GM12874 (cell line): ENCODE measurements at regions not wholly inside any gene's neighbourhood (a gene's known extent, or its start where the extent isn't known, plus 50 kb on each side); places are given as distances from the start of the nearest gene placed in this dataset.

Experiments used
- TF ChIP-seq, protein P1 (sequence below): IDR thresholded peaks from 2 replicates; pipeline ENCODE4 v1.5.1; 2011; ENCODE audit warnings: low read depth, mild to moderate bottlenecking, control low read depth, low read length, moderate library complexity; ENCODE audit not compliant: insufficient read depth

GRCh38 chr6:6870921-6871320 is 236.8 kb upstream of the RREB1 start:
- TF ChIP-seq, protein P1, sequence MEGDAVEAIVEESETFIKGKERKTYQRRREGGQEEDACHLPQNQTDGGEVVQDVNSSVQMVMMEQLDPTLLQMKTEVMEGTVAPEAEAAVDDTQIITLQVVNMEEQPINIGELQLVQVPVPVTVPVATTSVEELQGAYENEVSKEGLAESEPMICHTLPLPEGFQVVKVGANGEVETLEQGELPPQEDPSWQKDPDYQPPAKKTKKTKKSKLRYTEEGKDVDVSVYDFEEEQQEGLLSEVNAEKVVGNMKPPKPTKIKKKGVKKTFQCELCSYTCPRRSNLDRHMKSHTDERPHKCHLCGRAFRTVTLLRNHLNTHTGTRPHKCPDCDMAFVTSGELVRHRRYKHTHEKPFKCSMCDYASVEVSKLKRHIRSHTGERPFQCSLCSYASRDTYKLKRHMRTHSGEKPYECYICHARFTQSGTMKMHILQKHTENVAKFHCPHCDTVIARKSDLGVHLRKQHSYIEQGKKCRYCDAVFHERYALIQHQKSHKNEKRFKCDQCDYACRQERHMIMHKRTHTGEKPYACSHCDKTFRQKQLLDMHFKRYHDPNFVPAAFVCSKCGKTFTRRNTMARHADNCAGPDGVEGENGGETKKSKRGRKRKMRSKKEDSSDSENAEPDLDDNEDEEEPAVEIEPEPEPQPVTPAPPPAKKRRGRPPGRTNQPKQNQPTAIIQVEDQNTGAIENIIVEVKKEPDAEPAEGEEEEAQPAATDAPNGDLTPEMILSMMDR: no peak

DNA sequence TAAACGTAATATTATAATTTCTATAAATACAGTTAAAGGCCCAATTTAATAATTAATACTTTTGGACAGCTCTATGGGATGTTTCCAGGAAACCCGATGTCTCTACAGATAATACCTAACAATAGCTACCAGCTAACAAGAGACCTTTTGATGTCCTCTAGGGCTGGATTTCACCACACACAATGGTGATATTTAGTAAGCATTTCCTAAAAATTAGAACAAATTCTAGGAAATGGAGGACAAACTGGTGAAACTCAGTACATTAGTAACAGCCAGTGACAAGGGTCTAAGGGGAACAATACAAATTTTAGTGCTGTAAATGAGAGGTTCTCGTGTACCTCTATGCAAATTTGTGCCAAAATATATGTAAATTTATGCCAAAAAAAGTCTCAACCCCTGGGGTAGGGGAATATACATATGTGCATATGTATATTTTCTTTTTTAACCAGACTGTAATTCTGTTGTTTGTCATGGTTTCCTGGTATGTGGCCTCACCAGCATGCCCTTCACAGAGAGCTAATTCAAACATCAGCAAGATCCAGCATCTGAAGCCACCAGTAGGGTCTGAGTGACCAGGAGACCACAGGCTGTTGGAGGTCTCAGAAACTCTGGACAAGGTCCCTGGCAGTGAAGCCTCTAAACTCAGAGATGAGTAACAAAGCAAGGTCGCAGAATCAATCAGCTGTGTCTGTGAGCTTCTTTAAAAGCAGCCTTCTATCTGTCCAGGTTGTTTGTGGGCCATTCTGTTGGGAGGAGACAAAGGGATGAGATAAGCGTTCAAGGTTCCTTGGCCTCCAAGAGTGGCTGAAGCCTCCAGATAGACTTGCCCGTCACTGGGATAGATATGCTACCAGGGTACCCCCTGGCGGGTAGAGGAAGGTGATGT is 235.1 kb upstream of the RREB1 start:
- TF ChIP-seq, protein P1: no peak

- TF ChIP-seq, protein P1: no peak
Measured at GRCh38 chr6:6873778-6874177, 234.0 kb upstream of the RREB1 start.

- TF ChIP-seq, protein P1: no peak
Measured at GRCh38 chr6:6875818-6876470, 231.8 kb upstream of the RREB1 start.

DNA sequence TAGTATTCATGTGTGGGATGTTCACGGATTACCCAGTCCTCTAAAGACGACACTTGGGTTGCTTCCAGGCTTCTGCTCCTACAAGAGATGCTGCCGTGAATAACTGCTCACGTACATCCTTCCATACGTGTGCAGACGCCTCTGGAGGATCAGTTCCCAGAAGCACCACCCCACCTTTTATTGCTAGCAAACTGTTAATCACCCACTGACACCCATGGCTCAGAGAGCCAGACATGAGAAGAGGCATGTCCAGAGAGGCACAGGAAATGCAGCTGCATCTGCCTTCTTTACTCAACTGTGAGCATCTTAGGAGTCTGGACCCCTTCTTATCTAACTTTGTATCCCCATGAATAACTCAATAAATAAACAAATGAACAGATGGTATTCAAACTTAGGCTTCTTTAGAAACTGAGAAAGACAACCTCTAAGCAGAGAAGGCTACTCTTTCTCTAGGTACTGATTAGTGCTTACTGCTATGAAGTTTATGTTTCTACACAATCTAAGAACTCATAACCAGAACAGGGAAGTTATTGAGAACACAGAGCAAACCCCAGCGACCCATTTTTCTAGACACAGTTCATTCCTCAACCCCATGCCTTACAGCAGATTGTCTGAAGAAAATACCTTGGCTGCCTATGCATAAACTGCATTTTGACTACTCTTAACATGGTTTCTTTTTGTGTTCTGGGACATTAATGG is 228.7 kb upstream of the RREB1 start:
- TF ChIP-seq, protein P1: no peak

DNA sequence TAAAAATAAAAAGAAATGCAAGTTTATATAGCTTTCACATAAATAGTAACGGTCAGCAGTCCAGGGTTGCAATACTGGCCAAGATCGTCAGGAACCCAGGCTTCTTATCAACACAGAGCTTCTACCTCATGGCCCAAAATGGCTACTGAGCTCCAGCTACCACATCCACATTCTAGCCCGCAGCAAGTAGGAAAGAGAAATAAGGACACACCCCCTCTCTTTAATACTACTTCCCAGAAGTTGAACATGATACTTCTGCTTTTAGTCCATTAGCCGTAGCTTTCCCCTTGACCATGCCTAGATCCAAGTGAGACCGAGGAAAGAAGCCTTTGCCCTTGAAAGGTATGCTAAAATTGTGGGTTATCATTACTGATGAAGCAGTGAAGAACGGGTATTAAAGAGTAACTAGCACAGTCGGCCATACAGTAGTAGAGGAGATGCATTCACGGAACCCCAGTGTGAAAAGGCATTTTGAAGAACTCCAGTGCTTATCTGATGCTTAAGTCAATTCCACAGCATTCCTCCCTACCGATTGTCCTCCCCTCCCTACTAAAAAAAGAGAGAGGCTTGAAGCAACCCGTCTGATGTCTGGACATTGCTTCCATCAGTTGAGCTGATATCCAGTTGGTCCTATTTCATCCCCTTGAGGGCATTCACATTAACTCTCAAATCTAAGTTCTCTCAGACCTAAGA is 226.9 kb upstream of the RREB1 start:
- TF ChIP-seq, protein P1: no peak
